Tibial nerve (tissue), 4 donors: ENCODE measurements at regions not wholly inside any gene's neighbourhood (a gene's known extent, or its start where the extent isn't known, plus 50 kb on each side); places are given as distances from the start of the nearest gene placed in this dataset.

Experiments
- DNase-seq, 2 donors: peaks; one replicate each; pipeline ENCODE4 v3.0.0-alpha.2; 2019; ENCODE audit warnings: low spot score in 2 of 2
- H3K27ac ChIP-seq, 4 donors: fragments of 200-600 bp; sonication (generic) in 3 of 4; one replicate each; pipeline ENCODE4 v1.5.1; 2017 to 2019; ENCODE audit warnings: mild to moderate bottlenecking in 1 of 4
- H3K27me3 ChIP-seq, 2 donors: fragments of 200-600 bp; sonication (generic) in 1 of 2; one replicate each; pipeline versions ENCODE4 v1.5.1 to v1.6.0; 2017 to 2019
- H3K36me3 ChIP-seq, 3 donors: fragments of 200-600 bp; sonication (generic); one replicate each; pipeline ENCODE4 v1.5.1; 2018 to 2019
- H3K4me1 ChIP-seq, 4 donors: fragments of 200-600 bp; sonication (generic) in 3 of 4; one replicate each; pipeline ENCODE4 v1.5.1; 2017 to 2019
- H3K4me3 ChIP-seq, 4 donors: fragments of 200-600 bp; sonication (generic) in 3 of 4; one replicate each; pipeline ENCODE4 v1.5.1; 2017 to 2019; ENCODE audit warnings: mild to moderate bottlenecking in 1 of 4, moderate library complexity in 1 of 4
- H3K9me3 ChIP-seq, 4 donors: fragments of 200-600 bp; sonication (generic) in 3 of 4; one replicate each; pipeline ENCODE4 v1.5.1; 2017 to 2019
- CTCF ChIP-seq, 5 experiments: fragments of 200-600 bp in 3 of 5; fragments of 450-650 bp in 2 of 5; sonication (generic) in 3 of 5; IDR thresholded peaks; one replicate each; pipeline ENCODE4 v1.5.1; 2016 to 2019; ENCODE audit warnings: antibody characterized with exemption in 5 of 5, mild to moderate bottlenecking in 3 of 5, moderate library complexity in 2 of 5
- EP300 ChIP-seq, 2 donors: sonication (generic); formaldehyde crosslinking; IDR thresholded peaks; one replicate each; pipeline ENCODE4 v1.6.1; 2017; ENCODE audit warnings: antibody characterized with exemption in 2 of 2, mild to moderate bottlenecking in 1 of 2
- POLR2A ChIP-seq, 2 donors: fragments of 450-650 bp; IDR thresholded peaks; one replicate each; pipeline ENCODE4 v1.6.1; 2017; ENCODE audit warnings: antibody characterized with exemption in 2 of 2, mild to moderate bottlenecking in 2 of 2, moderate library complexity in 2 of 2
- WGBS, 2 donors: methylation state at CpG; one replicate each; pipeline ENCODE4 v1.1.5; 2018; 5-methylcytosine and 5-hydroxymethylcytosine counted together

- no peaks in the 10 kb centered on the region for H3K36me3 ChIP-seq
- WGBS, 2 donors, result 41 to 59% methylated on average over 3 of the region's 3 CpGs
- H3K9me3 ChIP-seq, result no peaks in the 10 kb centered on the region
- H3K4me1 ChIP-seq, result no peaks in the 10 kb centered on the region
- no peaks in the 10 kb centered on the region for H3K27me3 ChIP-seq
- no peak overlapping the region for H3K4me3 ChIP-seq
- no peak overlapping the region for H3K27ac ChIP-seq
- DNase-seq, result no peak
- no peak for TF ChIP-seq EP300 (IDR thresholded peaks at IDR 0.05)
- no peak for TF ChIP-seq CTCF (IDR thresholded peaks at IDR 0.05)
- TF ChIP-seq POLR2A (IDR thresholded peaks at IDR 0.05), result no peak
These were observed 712.7 kb downstream of the UQCRFS1 start for GRCh38 chr19:28500296-28500695.

GRCh38 chr19:28498404-28498976 lies 714.5 kb downstream of the UQCRFS1 start:
- TF ChIP-seq POLR2A (IDR thresholded peaks at IDR 0.05) (no peak), CTCF (IDR thresholded peaks at IDR 0.05) (no peak), EP300 (IDR thresholded peaks at IDR 0.05) (no peak)
- no peak for DNase-seq
- H3K27ac ChIP-seq, result no peak overlapping the region
- peaks cover 0 to 7% (median 0%) of the 10 kb centered on the region in 4 donors for H3K4me1 ChIP-seq
- H3K27me3 ChIP-seq, result no peaks in the 10 kb centered on the region
- H3K36me3 ChIP-seq, result no peaks in the 10 kb centered on the region
- 78 to 85% methylated on average over 7 of the region's 7 CpGs for WGBS, 2 donors
- H3K9me3 ChIP-seq, result no peaks in the 10 kb centered on the region
- H3K4me3 ChIP-seq, result no peak overlapping the region

- DNase-seq, result no peak
- H3K9me3 ChIP-seq, result no peaks in the 10 kb centered on the region
- TF ChIP-seq CTCF (IDR thresholded peaks at IDR 0.05), result no peak
- TF ChIP-seq EP300 (IDR thresholded peaks at IDR 0.05), result no peak
- TF ChIP-seq POLR2A (IDR thresholded peaks at IDR 0.05), result no peak
- H3K4me3 ChIP-seq, result no peak overlapping the region
- WGBS, 2 donors, result 88 to 96% methylated on average over 4 of the region's 4 CpGs
- no peaks in the 10 kb centered on the region for H3K27me3 ChIP-seq
- no peaks in the 10 kb centered on the region for H3K36me3 ChIP-seq
- H3K27ac ChIP-seq, result no peak overlapping the region
- H3K4me1 ChIP-seq, result peaks cover 0 to 7% (median 0%) of the 10 kb centered on the region in 4 donors
These were observed 715.1 kb downstream of the UQCRFS1 start for GRCh38 chr19:28497887-28498286.

- Histone ChIP-seq H3K27ac (no peak overlapping the region), H3K9me3 (no peaks in the 10 kb centered on the region), H3K4me3 (no peak overlapping the region), H3K4me1 (peaks cover 0 to 7% (median 0%) of the 10 kb centered on the region in 4 donors), H3K27me3 (no peaks in the 10 kb centered on the region), H3K36me3 (no peaks in the 10 kb centered on the region)
- WGBS, 2 donors, result 69 to 81% methylated on average over 5 of the region's 5 CpGs
- no peak for DNase-seq
- TF ChIP-seq CTCF (IDR thresholded peaks at IDR 0.05) (no peak), POLR2A (IDR thresholded peaks at IDR 0.05) (no peak), EP300 (IDR thresholded peaks at IDR 0.05) (no peak)
These were observed 715.8 kb downstream of the UQCRFS1 start for GRCh38 chr19:28497137-28497536.

GRCh38 chr19:28495046-28495445 lies 717.9 kb downstream of the UQCRFS1 start:
- no peak for TF ChIP-seq CTCF (IDR thresholded peaks at IDR 0.05)
- TF ChIP-seq EP300 (IDR thresholded peaks at IDR 0.05), result no peak
- no peak for TF ChIP-seq POLR2A (IDR thresholded peaks at IDR 0.05)
- WGBS, 2 donors, result 62 to 69% methylated on average over 4 of the region's 4 CpGs
- Histone ChIP-seq H3K27me3 (no peaks in the 10 kb centered on the region), H3K4me3 (no peak overlapping the region), H3K27ac (no peak overlapping the region), H3K36me3 (no peaks in the 10 kb centered on the region), H3K4me1 (peaks cover 0 to 7% (median 0%) of the 10 kb centered on the region in 4 donors), H3K9me3 (no peaks in the 10 kb centered on the region)
- DNase-seq, result no peak
